MCF 10A (cell line): ENCODE measurements at regions not wholly inside any gene's neighbourhood (a gene's known extent, or its start where the extent isn't known, plus 50 kb on each side); places are given as distances from the start of the nearest gene placed in this dataset.

Experiments
- BruUV-seq: library from RNA; stranded (reverse); fragments of 400-500 nt; replicated peaks from 2 replicates; lab custom pipeline; 2021; lab: Mats Ljungman, UMichigan
- CTCF ChIA-PET: fragments of 300-600 bp; sonication (Branson Sonifier 250); formaldehyde crosslinking; extraction: SDS; loops from one replicate; lab custom pipeline; 2021; ENCODE audit warnings: antibody characterized with exemption, inconsistent platforms; lab: Yijun Ruan, JAX
- POLR2A ChIA-PET: fragments of 300-600, 350-650 bp; sonication (Branson Sonifier 250); formaldehyde crosslinking; extraction: SDS; loops from one replicate; lab custom pipeline; 2020; ENCODE audit warnings: antibody characterized with exemption, inconsistent platforms; lab: Yijun Ruan, JAX
- DNase-seq: peaks from one replicate; pipeline ENCODE4 v3.0.0-alpha.2; 2018; ENCODE audit not compliant: unreplicated experiment
- H3K27ac Mint-ChIP-seq: one replicate; pipeline ENCODE4 v1.8.0; 2022; ENCODE audit warnings: mild to moderate bottlenecking, low read depth, mixed read lengths; ENCODE audit not compliant: unreplicated experiment
- H3K27me3 Mint-ChIP-seq: one replicate; pipeline ENCODE4 v1.8.0; 2022; ENCODE audit warnings: mixed read lengths; ENCODE audit not compliant: insufficient read depth, unreplicated experiment
- H3K36me3 Mint-ChIP-seq: one replicate; pipeline ENCODE4 v1.8.0; 2022; ENCODE audit warnings: mild to moderate bottlenecking, moderate library complexity, mixed read lengths; ENCODE audit not compliant: insufficient read depth, unreplicated experiment
- H3K4me1 Mint-ChIP-seq: one replicate; pipeline ENCODE4 v1.8.0; 2022; ENCODE audit warnings: mixed read lengths; ENCODE audit not compliant: insufficient read depth, unreplicated experiment
- H3K4me3 Mint-ChIP-seq: one replicate; pipeline ENCODE4 v1.8.0; 2022; ENCODE audit warnings: mild to moderate bottlenecking, moderate library complexity, mixed read lengths; ENCODE audit not compliant: unreplicated experiment
- H3K9me3 Mint-ChIP-seq: one replicate; pipeline ENCODE4 v1.8.0; 2022; ENCODE audit warnings: mixed read lengths; ENCODE audit not compliant: unreplicated experiment
- intact Hi-C: fragments of 100-400 bp; cut with micrococcal nuclease; formaldehyde crosslinking; loops from 2 replicates; pipeline ENCODE4 v1.14.1; 2022
- TF ChIP-seq, protein P1 (sequence below): fragments of 200-600 bp; IDR thresholded peaks from one replicate; pipeline ENCODE4 v1.8.0; 2022; ENCODE audit warnings: antibody characterized with exemption, mild to moderate bottlenecking; ENCODE audit not compliant: unreplicated experiment

DNA sequence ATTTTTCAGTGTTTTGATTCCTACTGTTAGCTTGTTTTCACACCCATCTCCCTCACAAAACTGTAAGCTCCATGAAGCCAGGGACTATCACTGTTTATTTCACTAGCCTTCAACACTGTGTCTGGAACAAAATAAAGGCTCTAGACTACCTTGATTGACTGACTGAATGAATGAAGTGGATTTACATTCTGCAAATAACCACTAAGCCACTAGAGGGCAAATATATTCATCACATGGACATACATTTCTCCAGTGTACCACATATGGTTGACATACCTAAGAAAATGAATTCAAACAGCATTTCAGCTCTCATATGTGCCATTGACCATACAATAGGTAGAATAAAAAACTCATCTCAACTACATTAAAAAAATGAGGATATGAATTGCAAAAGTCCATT, 185.9 kb downstream of the RAB11FIP2 start:
- POLR2A ChIA-PET, result interaction anchor here (1.0 to 1.9 kb wide), 4 partner anchors 15 to 208 kb away, joined by 3 to 14 read pairs (median 5); no protein-coding TSS in a partner anchor
- Mint-ChIP-seq H3K27ac (no peak overlapping the region), H3K9me3 (peaks cover under 1% of the 10 kb centered on the region), H3K36me3 (no peaks in the 10 kb centered on the region), H3K27me3 (no peaks in the 10 kb centered on the region), H3K4me1 (no peaks in the 10 kb centered on the region), H3K4me3 (no peak overlapping the region)
- TF ChIP-seq, protein P1, sequence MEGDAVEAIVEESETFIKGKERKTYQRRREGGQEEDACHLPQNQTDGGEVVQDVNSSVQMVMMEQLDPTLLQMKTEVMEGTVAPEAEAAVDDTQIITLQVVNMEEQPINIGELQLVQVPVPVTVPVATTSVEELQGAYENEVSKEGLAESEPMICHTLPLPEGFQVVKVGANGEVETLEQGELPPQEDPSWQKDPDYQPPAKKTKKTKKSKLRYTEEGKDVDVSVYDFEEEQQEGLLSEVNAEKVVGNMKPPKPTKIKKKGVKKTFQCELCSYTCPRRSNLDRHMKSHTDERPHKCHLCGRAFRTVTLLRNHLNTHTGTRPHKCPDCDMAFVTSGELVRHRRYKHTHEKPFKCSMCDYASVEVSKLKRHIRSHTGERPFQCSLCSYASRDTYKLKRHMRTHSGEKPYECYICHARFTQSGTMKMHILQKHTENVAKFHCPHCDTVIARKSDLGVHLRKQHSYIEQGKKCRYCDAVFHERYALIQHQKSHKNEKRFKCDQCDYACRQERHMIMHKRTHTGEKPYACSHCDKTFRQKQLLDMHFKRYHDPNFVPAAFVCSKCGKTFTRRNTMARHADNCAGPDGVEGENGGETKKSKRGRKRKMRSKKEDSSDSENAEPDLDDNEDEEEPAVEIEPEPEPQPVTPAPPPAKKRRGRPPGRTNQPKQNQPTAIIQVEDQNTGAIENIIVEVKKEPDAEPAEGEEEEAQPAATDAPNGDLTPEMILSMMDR, result peak; percentile 23
- BruUV-seq, result no TSS peak
- CTCF ChIA-PET, result interaction anchor here (0.6 to 2.0 kb wide), 14 partner anchors 9 to 706 kb away, joined by 3 to 8 read pairs (median 4); no protein-coding TSS in a partner anchor
- peak; percentile 34 for DNase-seq
- intact Hi-C loops, result no loop called here

DNA sequence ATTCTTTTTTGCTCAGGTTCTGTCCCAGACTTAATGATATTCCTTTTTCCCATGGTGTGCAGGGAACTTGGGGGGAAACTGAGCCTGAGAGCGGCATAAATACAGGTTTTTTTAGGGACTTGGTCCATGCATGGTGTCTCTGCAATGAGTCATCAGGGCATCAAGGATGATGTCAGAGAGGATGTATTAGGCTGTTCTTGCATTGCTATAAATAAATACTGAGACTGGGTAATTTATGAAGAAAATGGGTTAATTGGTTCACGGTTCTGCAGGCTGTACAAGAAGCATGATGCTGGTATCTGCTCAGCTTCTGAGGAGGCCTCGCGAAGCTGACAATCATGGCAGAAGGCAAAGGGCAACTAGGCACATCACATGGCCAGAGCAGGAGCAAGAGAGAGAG, 185.4 kb downstream of the RAB11FIP2 start:
- no TSS peak for BruUV-seq
- H3K36me3 Mint-ChIP-seq, result no peaks in the 10 kb centered on the region
- no peak for DNase-seq
- H3K9me3 Mint-ChIP-seq, result no peaks in the 10 kb centered on the region
- POLR2A ChIA-PET, result interaction anchor here (1.0 to 1.9 kb wide), 3 partner anchors 57 to 209 kb away, joined by 3 to 14 read pairs (median 7); no protein-coding TSS in a partner anchor
- H3K4me3 Mint-ChIP-seq, result no peak overlapping the region
- intact Hi-C loops, result no loop called here
- H3K27ac Mint-ChIP-seq, result no peak overlapping the region
- no peaks in the 10 kb centered on the region for H3K4me1 Mint-ChIP-seq
- H3K27me3 Mint-ChIP-seq, result no peaks in the 10 kb centered on the region
- TF ChIP-seq, protein P1, result no peak
- CTCF ChIA-PET, result interaction anchor here (1.0 to 2.0 kb wide), 6 partner anchors 9 to 379 kb away, joined by 3 to 8 read pairs (median 5); no protein-coding TSS in a partner anchor

DNA sequence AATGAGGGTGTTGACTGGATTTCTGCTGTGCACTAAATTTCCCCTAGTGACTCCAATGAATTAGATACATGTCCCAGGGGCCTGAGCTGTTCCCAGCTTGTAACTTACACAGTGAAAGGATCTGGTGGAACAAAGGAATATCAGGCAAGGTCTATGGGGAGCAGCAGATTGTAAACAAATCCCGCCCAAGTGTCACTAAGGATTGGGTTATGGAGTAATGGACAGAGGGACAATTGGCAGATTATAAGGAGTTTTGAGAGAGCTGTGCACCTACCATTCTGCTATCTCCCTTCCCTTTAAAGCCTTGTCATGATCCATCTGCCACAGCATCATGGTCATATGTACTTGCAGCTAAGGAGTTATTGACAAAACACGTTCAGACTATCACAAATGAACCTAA, 183.0 kb downstream of the RAB11FIP2 start:
- no peaks in the 10 kb centered on the region for H3K27me3 Mint-ChIP-seq
- no peak for DNase-seq
- ChIA-PET CTCF (interaction anchor here (0.8 kb wide), 1 partner anchor 368 kb away, joined by 4 read pairs; no protein-coding TSS in a partner anchor), POLR2A (interaction anchor here (1.0 to 2.3 kb wide), 2 partner anchors 11 to 13 kb away, joined by 3 to 7 read pairs; no protein-coding TSS in a partner anchor)
- H3K36me3 Mint-ChIP-seq, result no peaks in the 10 kb centered on the region
- no TSS peak for BruUV-seq
- no peaks in the 10 kb centered on the region for H3K9me3 Mint-ChIP-seq
- H3K27ac Mint-ChIP-seq, result no peak overlapping the region
- H3K4me1 Mint-ChIP-seq, result no peaks in the 10 kb centered on the region
- intact Hi-C loops, result no loop called here
- H3K4me3 Mint-ChIP-seq, result no peak overlapping the region
- TF ChIP-seq, protein P1, result no peak

DNA sequence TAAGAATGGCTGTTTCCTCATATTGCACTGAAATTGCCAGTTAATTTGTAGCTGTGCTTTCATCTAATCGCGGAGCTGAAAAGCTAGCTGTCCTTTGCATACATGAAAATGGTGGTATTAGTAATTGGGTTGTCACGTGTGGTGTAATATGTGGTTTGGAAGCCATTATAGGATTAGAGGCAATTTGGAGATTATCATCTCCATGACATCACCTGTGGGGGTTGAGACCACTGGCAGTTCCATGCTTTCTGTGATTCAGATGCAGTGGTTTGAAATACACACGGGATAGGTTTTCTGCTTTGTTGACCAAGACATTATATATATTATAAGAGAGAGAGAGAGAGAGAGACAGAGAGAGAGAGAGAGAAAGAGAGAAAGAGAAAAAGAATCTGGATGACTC, 180.8 kb downstream of the RAB11FIP2 start:
- TF ChIP-seq, protein P1, result no peak
- no peaks in the 10 kb centered on the region for H3K9me3 Mint-ChIP-seq
- H3K4me3 Mint-ChIP-seq, result no peak overlapping the region
- H3K4me1 Mint-ChIP-seq, result no peaks in the 10 kb centered on the region
- ChIA-PET CTCF (no interaction called here), POLR2A (no interaction called here)
- intact Hi-C loops, result no loop called here
- H3K27ac Mint-ChIP-seq, result no peak overlapping the region
- no peaks in the 10 kb centered on the region for H3K27me3 Mint-ChIP-seq
- DNase-seq, result no peak
- H3K36me3 Mint-ChIP-seq, result no peaks in the 10 kb centered on the region
- BruUV-seq, result no TSS peak
